HG02852 (cell line): ENCODE measurements at regions not wholly inside any gene's neighbourhood (a gene's known extent, or its start where the extent isn't known, plus 50 kb on each side); places are given as distances from the start of the nearest gene placed in this dataset.

Experiments
- ATAC-seq: cut with Tn5 transposase; IDR thresholded peaks from one replicate; pipeline ENCODE4 v1.9.1; 2021; ENCODE audit warnings: mild to moderate bottlenecking, moderate library complexity; ENCODE audit not compliant: unreplicated experiment

DNA sequence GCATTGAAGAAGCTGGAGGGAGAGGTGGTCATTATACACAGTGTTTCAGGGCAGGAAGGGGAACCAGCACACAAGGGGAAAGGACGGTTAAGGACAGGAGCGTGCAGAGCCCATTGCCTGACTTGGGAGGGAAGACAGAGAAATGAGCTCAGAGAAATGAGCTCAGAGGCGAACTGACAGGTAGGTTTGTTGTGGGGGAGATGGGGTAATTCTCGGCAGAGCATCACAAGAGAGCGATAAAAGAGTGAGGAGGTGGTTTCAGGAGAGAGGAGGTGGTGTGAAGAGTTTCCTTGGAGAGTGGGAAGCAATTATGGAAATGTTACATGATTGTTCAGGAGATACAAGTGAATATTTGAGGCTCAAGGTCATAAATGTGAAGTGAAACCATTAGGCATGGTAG is 61.0 kb downstream of the MRGPRX1 start:
- no peak for ATAC-seq

DNA sequence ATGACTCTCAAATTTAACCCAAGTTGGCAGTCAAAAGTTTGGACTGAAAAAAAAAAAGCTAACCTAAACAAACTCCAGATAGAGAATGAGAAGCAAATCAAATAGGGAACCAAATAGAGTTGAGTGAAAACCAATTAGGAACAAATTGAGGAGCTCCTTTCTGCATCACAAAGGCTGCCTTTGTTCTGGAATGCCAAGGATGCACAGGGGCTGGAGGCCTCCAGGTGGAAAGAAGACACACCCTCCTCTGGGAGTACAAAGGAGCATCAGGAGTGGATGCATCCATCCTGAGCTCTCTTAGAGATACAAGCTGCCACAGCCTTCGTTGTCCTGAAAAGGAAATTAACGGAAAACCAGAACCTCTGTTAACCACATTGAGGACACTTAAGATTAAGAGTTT is 73.3 kb downstream of the MRGPRX1 start:
- no peak for ATAC-seq

DNA sequence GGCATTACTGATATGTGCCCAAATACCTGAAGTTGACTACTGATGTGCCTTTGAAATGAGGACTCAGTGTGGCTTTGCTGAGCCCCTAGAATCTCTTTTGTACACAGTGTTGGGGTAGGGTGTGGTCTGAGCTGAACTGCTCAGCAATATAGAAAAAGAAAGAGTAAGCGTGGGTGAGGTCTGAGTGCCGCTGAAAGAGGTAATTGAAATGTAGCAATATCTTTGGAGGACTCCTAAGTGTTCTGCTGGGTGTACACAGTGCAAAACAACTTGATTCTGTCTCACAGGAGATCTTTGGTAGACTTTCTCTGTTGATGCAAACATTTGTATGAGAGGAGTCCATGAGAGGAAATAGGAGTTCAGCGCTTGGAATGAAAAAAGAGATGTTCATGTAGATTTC is 73.7 kb upstream of the PTPN5 start:
- no peak for ATAC-seq

DNA sequence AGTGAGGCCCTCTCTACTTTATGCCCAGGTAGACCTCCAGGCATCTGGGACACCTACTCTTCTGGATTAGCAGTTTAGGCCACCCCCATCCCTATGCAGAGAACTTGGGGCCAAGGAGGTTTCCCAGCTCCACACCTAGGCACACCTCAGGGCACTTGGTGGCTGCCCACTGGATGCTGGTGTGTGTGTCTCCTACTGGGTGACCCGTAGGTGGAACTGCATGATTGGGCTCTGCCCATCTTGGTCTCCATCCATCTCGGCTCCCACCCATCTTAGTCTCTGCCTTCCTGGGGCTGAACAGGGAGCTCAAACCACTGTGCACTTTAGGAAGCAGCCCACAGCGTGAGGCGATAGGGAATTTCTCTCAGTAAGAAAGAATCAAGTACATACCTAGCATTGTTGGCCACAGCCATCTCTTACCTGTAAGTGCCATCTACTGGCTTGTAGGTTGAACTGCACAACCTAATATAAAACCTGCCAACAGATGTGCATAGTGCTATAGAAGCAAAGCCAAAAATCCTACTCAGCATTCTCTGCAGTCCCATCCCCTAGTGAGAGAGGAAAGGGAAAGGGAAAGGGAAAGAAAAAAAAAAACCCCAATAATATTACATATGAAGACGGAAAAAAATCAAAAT is 61.6 kb upstream of the PTPN5 start:
- peak; percentile 75 for ATAC-seq

DNA sequence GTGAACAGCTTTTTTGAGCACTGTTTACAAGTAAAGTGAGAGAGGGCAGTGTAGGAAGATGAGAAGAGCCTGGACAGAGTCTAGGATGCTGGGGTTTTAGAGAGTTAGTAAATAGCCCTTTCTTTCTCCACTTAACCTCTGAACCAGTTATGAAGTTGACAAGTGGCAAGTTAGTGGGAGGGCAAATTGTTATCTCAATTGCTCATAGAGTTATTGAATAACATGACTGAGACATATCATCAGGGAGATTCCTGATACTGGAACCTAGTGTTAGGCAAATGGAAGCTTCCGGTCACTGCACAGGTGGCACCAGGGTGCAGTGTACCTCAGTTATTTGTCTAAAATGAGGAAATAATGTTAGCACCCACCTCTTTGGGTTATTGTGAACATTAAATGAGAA is 57.8 kb upstream of the PTPN5 start:
- ATAC-seq: no peak

DNA sequence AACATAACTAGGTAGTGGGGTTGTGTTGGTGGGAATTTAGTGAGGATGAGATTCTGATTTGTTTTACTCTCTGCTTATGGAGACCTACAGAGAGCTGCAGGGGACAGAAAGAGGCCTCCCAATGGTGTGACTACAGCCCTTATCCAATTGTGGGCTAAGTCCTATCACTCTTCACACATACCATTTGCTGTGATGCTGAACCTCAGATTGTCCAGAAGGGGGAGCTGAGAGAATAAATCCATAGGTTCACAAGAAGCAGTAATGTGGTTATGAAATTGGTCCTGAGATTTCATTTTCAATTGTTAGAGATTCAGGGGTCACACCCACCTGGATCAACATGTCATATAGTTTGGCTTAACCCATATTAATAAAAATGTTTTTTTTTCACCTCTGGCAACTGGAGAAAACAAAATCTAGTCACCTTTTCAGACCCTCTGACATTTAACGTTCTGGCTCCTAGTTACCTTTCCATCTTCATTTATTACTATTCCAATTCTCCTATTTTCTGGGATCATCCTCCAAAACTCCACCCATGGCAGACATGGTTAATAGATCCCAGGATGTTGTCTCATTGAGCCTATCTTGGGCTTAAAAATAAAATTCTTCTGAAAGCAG is 53.3 kb upstream of the PTPN5 start:
- no peak for ATAC-seq
